ENCODE measurements at regions not wholly inside any gene's neighbourhood (a gene's known extent, or its start where the extent isn't known, plus 50 kb on each side); places are given as distances from the start of the nearest gene placed in this dataset.

- TF ChIP-seq GATA2 (IDR thresholded peaks at IDR 0.05; ENCODE audit: low read depth, low read length) (no peak), GATA3 (IDR thresholded peaks at IDR 0.05; ENCODE audit: low read depth, low read length) (no peak)
These were observed 902.5 kb downstream of the ZPLD1 start for GRCh38 chr3:103337179-103337845.
